Neural cell (in vitro differentiated cells): ENCODE measurements at regions not wholly inside any gene's neighbourhood (a gene's known extent, or its start where the extent isn't known, plus 50 kb on each side); places are given as distances from the start of the nearest gene placed in this dataset.

ENCODE experiments used
- H2AFZ ChIP-seq: fragments of 200-600, 300-800 bp; sonication (generic), shearing (Covaris generic); 2 replicates; pipeline ENCODE4 v1.6.0; 2014; ENCODE audit warnings: low read depth, mild to moderate bottlenecking, antibody characterized with exemption, low read length, moderate library complexity
- H3F3A ChIP-seq: fragments of 200-600 bp; shearing (Covaris generic); 2 replicates; pipeline ENCODE4 v1.6.1; 2016; ENCODE audit warnings: mild to moderate bottlenecking, moderate library complexity, mixed read lengths, antibody characterized with exemption, low read length; ENCODE audit not compliant: insufficient read depth, poor library complexity, severe bottlenecking
- H3K27ac ChIP-seq: fragments of 200-600, 300-800 bp; sonication (generic), shearing (Covaris generic); 2 replicates; pipeline ENCODE4 v1.5.1; 2014; ENCODE audit warnings: mild to moderate bottlenecking, low read length, moderate library complexity
- H3K27me3 ChIP-seq: fragments of 300-800, 200-600 bp; sonication (generic), shearing (Covaris generic); 2 replicates; pipeline ENCODE4 v1.6.0; 2014; ENCODE audit warnings: mild to moderate bottlenecking, low read depth, low read length, moderate library complexity; ENCODE audit not compliant: insufficient read depth
- H3K36me3 ChIP-seq: fragments of 300-800, 200-600 bp; sonication (generic), shearing (Covaris generic); 2 replicates; pipeline ENCODE4 v1.5.1; 2014; ENCODE audit warnings: mild to moderate bottlenecking, antibody characterized with exemption, low read length, moderate library complexity; ENCODE audit not compliant: insufficient read depth
- H3K4me2 ChIP-seq: fragments of 300-800, 200-600 bp; sonication (generic), shearing (Covaris generic); 2 replicates; pipeline ENCODE4 v1.6.0; 2014; ENCODE audit warnings: mild to moderate bottlenecking, low read length
- H3K4me3 ChIP-seq: fragments of 300-800, 200-600 bp; sonication (generic), shearing (Covaris generic); 2 replicates; pipeline ENCODE4 v1.5.1; 2014; ENCODE audit warnings: mild to moderate bottlenecking, low read length, moderate library complexity
- H3K79me2 ChIP-seq: fragments of 200-600 bp; shearing (Covaris generic); replicated peaks from 2 replicates; pipeline ENCODE4 v1.6.0; 2014; ENCODE audit warnings: mild to moderate bottlenecking, low read length, moderate library complexity; ENCODE audit not compliant: insufficient read depth
- H3K9ac ChIP-seq: fragments of 300-800, 200-600 bp; sonication (generic), shearing (Covaris generic); 2 replicates; pipeline ENCODE4 v1.6.1; 2016; ENCODE audit warnings: mild to moderate bottlenecking, low read length, mixed read lengths
- H3K9me2 ChIP-seq: fragments of 200-600 bp; shearing (Covaris generic); 2 replicates; pipeline ENCODE4 v1.6.1; 2016; ENCODE audit warnings: mild to moderate bottlenecking, low read length, mixed read lengths; ENCODE audit not compliant: insufficient read depth
- H3K9me3 ChIP-seq: fragments of 200-600, 300-800 bp; sonication (generic), shearing (Covaris generic); 2 replicates; pipeline ENCODE4 v1.6.1; 2016; ENCODE audit warnings: mild to moderate bottlenecking, mixed run types, low read length, moderate library complexity, mixed read lengths
- H4K20me1 ChIP-seq: fragments of 200-600 bp; shearing (Covaris generic); 2 replicates; pipeline ENCODE4 v1.6.1; 2016; ENCODE audit warnings: mild to moderate bottlenecking, mixed run types; ENCODE audit not compliant: insufficient read depth
- EP300 ChIP-seq: fragments of 450-650 bp; conservative IDR thresholded peaks from 2 replicates; pipeline ENCODE4 v1.6.1; 2014; ENCODE audit warnings: antibody characterized with exemption, mild to moderate bottlenecking, moderate library complexity; ENCODE audit not compliant: poor library complexity, severe bottlenecking
- EZH2 ChIP-seq: fragments of 200-600, 300-800 bp; shearing (Covaris generic), sonication (generic); IDR thresholded peaks from 2 replicates; pipeline ENCODE4 v1.6.1; 2014; ENCODE audit warnings: antibody characterized with exemption, low read length, borderline replicate concordance, mild to moderate bottlenecking; ENCODE audit not compliant: insufficient read depth, poor library complexity, severe bottlenecking
- MXI1 ChIP-seq: fragments of 450-650 bp; conservative IDR thresholded peaks from 2 replicates; pipeline ENCODE4 v1.6.1; 2014; ENCODE audit warnings: antibody characterized with exemption, mild to moderate bottlenecking; ENCODE audit not compliant: poor library complexity, severe bottlenecking
- POLR2AphosphoS5 ChIP-seq: IDR thresholded peaks from 2 replicates; pipeline ENCODE4 v1.6.1; 2012
- RAD21 ChIP-seq: fragments of 450-650 bp; conservative IDR thresholded peaks from 2 replicates; pipeline ENCODE4 v1.6.1; 2014; ENCODE audit warnings: antibody characterized with exemption, mild to moderate bottlenecking, moderate library complexity
- REST ChIP-seq: IDR thresholded peaks from 2 replicates; pipeline ENCODE4 v1.6.1; 2012; ENCODE audit warnings: borderline replicate concordance
- SMC3 ChIP-seq: fragments of 450-650 bp; conservative IDR thresholded peaks from 2 replicates; pipeline ENCODE4 v1.6.1; 2014; ENCODE audit warnings: antibody characterized with exemption, mild to moderate bottlenecking, moderate library complexity; ENCODE audit not compliant: poor library complexity
- TAF1 ChIP-seq: IDR thresholded peaks from 2 replicates; pipeline ENCODE4 v1.6.1; 2012; ENCODE audit warnings: low read depth
- TF ChIP-seq, protein P1 (sequence below): fragments of 450-650 bp; IDR thresholded peaks from 2 replicates; pipeline ENCODE4 v1.5.1; 2014; ENCODE audit warnings: antibody characterized with exemption, mild to moderate bottlenecking, moderate library complexity; ENCODE audit not compliant: poor library complexity, severe bottlenecking

DNA sequence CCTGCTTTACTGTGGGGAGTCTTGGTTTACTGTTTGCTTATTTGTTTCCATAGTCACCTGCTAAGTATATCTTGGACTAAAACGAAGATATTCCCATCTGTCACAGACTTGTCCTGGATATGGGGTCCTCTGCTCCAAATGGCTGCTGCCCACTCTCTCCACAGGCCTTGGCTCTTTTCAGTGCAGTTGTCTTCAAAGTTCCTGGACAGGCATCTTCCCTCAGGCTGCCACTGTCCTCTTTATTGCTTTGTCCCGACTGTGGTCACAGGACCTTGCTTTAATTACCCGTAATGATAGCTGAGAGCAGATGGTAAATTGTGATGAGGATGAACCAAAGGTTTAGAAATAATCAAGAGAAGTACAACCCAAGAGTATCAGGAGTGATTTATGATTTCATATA is 713.9 kb upstream of the CCDC179 start:
- Histone ChIP-seq H3F3A (no peaks in the 10 kb centered on the region), H3K27ac (no peak overlapping the region), H3K9me3 (no peaks in the 10 kb centered on the region), H3K9me2 (no peaks in the 10 kb centered on the region), H3K4me2 (no peak overlapping the region), H4K20me1 (no peaks in the 10 kb centered on the region), H2AFZ (no peak overlapping the region), H3K79me2 (no peaks in the 10 kb centered on the region), H3K36me3 (no peaks in the 10 kb centered on the region), H3K27me3 (no peaks in the 10 kb centered on the region), H3K9ac (no peak overlapping the region), H3K4me3 (no peak overlapping the region)
- TF ChIP-seq, protein P1, sequence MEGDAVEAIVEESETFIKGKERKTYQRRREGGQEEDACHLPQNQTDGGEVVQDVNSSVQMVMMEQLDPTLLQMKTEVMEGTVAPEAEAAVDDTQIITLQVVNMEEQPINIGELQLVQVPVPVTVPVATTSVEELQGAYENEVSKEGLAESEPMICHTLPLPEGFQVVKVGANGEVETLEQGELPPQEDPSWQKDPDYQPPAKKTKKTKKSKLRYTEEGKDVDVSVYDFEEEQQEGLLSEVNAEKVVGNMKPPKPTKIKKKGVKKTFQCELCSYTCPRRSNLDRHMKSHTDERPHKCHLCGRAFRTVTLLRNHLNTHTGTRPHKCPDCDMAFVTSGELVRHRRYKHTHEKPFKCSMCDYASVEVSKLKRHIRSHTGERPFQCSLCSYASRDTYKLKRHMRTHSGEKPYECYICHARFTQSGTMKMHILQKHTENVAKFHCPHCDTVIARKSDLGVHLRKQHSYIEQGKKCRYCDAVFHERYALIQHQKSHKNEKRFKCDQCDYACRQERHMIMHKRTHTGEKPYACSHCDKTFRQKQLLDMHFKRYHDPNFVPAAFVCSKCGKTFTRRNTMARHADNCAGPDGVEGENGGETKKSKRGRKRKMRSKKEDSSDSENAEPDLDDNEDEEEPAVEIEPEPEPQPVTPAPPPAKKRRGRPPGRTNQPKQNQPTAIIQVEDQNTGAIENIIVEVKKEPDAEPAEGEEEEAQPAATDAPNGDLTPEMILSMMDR, result no peak
- no peak for TF ChIP-seq POLR2AphosphoS5
- no peak for TF ChIP-seq REST
- no peak for TF ChIP-seq SMC3
- TF ChIP-seq TAF1, result no peak

- H3K27me3 ChIP-seq, result no peaks in the 10 kb centered on the region
- H3K27ac ChIP-seq, result no peak overlapping the region
- H3K36me3 ChIP-seq, result no peaks in the 10 kb centered on the region
- no peaks in the 10 kb centered on the region for H4K20me1 ChIP-seq
- TF ChIP-seq MXI1 (no peak), REST (no peak), EP300 (no peak), EZH2 (no peak), POLR2AphosphoS5 (no peak), TAF1 (no peak), RAD21 (no peak), SMC3 (no peak)
- TF ChIP-seq, protein P1, result no peak
- no peak overlapping the region for H2AFZ ChIP-seq
- no peaks in the 10 kb centered on the region for H3K9me2 ChIP-seq
- no peak overlapping the region for H3K4me3 ChIP-seq
- no peaks in the 10 kb centered on the region for H3K79me2 ChIP-seq
- no peaks in the 10 kb centered on the region for H3K9me3 ChIP-seq
- no peak overlapping the region for H3K4me2 ChIP-seq
- no peaks in the 10 kb centered on the region for H3F3A ChIP-seq
- no peak overlapping the region for H3K9ac ChIP-seq
These were observed 717.0 kb upstream of the CCDC179 start for GRCh38 chr11:23577296-23577695.
